ENCODE measurements at regions not wholly inside any gene's neighbourhood (a gene's known extent, or its start where the extent isn't known, plus 50 kb on each side); places are given as distances from the start of the nearest gene placed in this dataset.

DNA sequence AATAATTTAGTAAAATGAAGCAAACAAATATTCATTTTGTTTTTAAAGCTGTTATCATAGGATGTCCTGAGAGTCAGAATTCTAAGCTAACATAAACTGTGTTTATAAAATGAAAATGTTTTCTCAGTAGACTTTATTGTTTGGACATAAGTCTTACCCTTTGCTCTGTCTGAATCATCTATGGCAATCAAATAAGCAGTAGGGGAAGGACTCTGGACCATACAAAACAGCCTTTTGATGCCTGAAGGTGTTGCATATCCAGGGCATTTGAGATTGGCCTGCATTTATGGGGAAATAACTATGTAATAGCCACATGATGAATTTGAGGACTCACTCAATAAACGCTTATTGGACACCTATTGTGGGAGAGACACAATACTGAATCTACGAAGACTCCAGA is 123.0 kb upstream of the ATP5MC3 start:
- ATAC-seq (no peak), DNase-seq (ENCODE audit: low spot score) (no peak)
- POLR2A ChIA-PET: no interaction called here
- Mint-ChIP-seq H3K4me3 (no peak overlapping the region), H3K27me3 (ENCODE audit: low read depth) (peaks cover 25% of the 10 kb centered on the region), H3K4me1 (peaks cover 6% of the 10 kb centered on the region), H3K27ac (no peak overlapping the region), H3K9me3 (no peaks in the 10 kb centered on the region), H3K36me3 (no peaks in the 10 kb centered on the region)
- CTCF ChIA-PET: no interaction called here
- TF ChIP-seq, protein P1, sequence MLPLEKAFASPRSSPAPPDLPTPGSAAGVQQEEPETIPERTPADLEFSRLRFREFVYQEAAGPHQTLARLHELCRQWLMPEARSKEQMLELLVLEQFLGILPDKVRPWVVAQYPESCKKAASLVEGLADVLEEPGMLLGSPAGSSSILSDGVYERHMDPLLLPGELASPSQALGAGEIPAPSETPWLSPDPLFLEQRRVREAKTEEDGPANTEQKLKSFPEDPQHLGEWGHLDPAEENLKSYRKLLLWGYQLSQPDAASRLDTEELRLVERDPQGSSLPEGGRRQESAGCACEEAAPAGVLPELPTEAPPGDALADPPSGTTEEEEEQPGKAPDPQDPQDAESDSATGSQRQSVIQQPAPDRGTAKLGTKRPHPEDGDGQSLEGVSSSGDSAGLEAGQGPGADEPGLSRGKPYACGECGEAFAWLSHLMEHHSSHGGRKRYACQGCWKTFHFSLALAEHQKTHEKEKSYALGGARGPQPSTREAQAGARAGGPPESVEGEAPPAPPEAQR (CRISPR knock-in tag; IDR thresholded peaks at IDR 0.05): no peak
- TF ChIP-seq, protein P2, sequence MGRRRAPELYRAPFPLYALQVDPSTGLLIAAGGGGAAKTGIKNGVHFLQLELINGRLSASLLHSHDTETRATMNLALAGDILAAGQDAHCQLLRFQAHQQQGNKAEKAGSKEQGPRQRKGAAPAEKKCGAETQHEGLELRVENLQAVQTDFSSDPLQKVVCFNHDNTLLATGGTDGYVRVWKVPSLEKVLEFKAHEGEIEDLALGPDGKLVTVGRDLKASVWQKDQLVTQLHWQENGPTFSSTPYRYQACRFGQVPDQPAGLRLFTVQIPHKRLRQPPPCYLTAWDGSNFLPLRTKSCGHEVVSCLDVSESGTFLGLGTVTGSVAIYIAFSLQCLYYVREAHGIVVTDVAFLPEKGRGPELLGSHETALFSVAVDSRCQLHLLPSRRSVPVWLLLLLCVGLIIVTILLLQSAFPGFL (CRISPR knock-in tag; IDR thresholded peaks at IDR 0.05; ENCODE audit: borderline replicate concordance): no peak
- TF ChIP-seq ZNF121 (CRISPR knock-in tag; IDR thresholded peaks at IDR 0.05) (no peak), ESRRA (CRISPR knock-in tag; IDR thresholded peaks at IDR 0.05; ENCODE audit: borderline replicate concordance) (no peak), RORB (CRISPR knock-in tag; IDR thresholded peaks at IDR 0.05) (no peak), ZNF671 (CRISPR knock-in tag; IDR thresholded peaks at IDR 0.05) (no peak), ELF4 (CRISPR knock-in tag; IDR thresholded peaks at IDR 0.05; ENCODE audit: low read depth) (no peak), NFATC4 (CRISPR knock-in tag; IDR thresholded peaks at IDR 0.05) (no peak), NR2C2 (CRISPR knock-in tag; IDR thresholded peaks at IDR 0.05) (no peak), CBFB (CRISPR knock-in tag; IDR thresholded peaks at IDR 0.05; ENCODE audit: low read depth) (no peak), ZNF263 (CRISPR knock-in tag; IDR thresholded peaks at IDR 0.05; ENCODE audit: low read depth) (no peak)
- TF ChIP-seq, protein P3, sequence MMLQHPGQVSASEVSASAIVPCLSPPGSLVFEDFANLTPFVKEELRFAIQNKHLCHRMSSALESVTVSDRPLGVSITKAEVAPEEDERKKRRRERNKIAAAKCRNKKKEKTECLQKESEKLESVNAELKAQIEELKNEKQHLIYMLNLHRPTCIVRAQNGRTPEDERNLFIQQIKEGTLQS (CRISPR knock-in tag; conservative IDR thresholded peaks at IDR 0.05): no peak
- TF ChIP-seq, protein P4, sequence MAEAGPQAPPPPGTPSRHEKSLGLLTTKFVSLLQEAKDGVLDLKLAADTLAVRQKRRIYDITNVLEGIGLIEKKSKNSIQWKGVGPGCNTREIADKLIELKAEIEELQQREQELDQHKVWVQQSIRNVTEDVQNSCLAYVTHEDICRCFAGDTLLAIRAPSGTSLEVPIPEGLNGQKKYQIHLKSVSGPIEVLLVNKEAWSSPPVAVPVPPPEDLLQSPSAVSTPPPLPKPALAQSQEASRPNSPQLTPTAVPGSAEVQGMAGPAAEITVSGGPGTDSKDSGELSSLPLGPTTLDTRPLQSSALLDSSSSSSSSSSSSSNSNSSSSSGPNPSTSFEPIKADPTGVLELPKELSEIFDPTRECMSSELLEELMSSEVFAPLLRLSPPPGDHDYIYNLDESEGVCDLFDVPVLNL (CRISPR knock-in tag; IDR thresholded peaks at IDR 0.05; ENCODE audit: borderline replicate concordance, low read depth): no peak
- TF ChIP-seq, protein P5, sequence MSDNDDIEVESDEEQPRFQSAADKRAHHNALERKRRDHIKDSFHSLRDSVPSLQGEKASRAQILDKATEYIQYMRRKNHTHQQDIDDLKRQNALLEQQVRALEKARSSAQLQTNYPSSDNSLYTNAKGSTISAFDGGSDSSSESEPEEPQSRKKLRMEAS (CRISPR knock-in tag; IDR thresholded peaks at IDR 0.05): no peak
- TF ChIP-seq, protein P6, sequence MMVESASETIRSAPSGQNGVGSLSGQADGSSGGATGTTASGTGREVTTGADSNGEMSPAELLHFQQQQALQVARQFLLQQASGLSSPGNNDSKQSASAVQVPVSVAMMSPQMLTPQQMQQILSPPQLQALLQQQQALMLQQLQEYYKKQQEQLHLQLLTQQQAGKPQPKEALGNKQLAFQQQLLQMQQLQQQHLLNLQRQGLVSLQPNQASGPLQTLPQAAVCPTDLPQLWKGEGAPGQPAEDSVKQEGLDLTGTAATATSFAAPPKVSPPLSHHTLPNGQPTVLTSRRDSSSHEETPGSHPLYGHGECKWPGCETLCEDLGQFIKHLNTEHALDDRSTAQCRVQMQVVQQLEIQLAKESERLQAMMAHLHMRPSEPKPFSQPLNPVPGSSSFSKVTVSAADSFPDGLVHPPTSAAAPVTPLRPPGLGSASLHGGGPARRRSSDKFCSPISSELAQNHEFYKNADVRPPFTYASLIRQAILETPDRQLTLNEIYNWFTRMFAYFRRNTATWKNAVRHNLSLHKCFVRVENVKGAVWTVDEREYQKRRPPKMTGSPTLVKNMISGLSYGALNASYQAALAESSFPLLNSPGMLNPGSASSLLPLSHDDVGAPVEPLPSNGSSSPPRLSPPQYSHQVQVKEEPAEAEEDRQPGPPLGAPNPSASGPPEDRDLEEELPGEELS (CRISPR knock-in tag; IDR thresholded peaks at IDR 0.05): no peak
- TF ChIP-seq, protein P7, sequence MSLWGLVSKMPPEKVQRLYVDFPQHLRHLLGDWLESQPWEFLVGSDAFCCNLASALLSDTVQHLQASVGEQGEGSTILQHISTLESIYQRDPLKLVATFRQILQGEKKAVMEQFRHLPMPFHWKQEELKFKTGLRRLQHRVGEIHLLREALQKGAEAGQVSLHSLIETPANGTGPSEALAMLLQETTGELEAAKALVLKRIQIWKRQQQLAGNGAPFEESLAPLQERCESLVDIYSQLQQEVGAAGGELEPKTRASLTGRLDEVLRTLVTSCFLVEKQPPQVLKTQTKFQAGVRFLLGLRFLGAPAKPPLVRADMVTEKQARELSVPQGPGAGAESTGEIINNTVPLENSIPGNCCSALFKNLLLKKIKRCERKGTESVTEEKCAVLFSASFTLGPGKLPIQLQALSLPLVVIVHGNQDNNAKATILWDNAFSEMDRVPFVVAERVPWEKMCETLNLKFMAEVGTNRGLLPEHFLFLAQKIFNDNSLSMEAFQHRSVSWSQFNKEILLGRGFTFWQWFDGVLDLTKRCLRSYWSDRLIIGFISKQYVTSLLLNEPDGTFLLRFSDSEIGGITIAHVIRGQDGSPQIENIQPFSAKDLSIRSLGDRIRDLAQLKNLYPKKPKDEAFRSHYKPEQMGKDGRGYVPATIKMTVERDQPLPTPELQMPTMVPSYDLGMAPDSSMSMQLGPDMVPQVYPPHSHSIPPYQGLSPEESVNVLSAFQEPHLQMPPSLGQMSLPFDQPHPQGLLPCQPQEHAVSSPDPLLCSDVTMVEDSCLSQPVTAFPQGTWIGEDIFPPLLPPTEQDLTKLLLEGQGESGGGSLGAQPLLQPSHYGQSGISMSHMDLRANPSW (CRISPR knock-in tag; conservative IDR thresholded peaks at IDR 0.05; ENCODE audit: low read depth): no peak

DNA sequence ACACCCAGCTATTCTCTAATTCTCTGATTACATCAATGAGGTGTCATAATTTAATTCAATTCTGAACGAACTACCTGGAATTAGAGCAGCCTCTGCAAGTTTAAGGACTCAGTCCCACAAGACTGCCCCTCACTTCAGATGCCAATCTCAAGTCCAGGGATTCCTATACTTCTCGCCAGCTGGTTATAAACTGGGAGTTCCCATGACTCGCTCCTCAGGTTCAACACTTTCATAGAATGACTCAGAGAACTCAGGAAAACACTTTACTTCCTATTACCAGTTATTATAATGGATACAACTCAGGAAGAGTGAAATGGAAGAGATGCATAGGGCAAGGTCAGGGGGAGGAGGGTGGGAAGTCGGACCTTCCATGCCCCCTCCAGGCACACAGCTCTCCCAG is 112.3 kb upstream of the ATP5MC3 start:
- ATAC-seq: no peak
- DNase-seq (ENCODE audit: low spot score): no peak
- Mint-ChIP-seq H3K27me3 (ENCODE audit: low read depth) (peaks cover 8% of the 10 kb centered on the region), H3K27ac (no peak overlapping the region), H3K4me3 (no peak overlapping the region), H3K9me3 (peaks cover 20% of the 10 kb centered on the region), H3K36me3 (no peaks in the 10 kb centered on the region; the same call in 1 of the 2 replicates), H3K4me1 (peaks cover 4% of the 10 kb centered on the region; the same call in 1 of the 2 replicates)
- CTCF ChIA-PET: no interaction called here
- POLR2A ChIA-PET: no interaction called here
- no peak for TF ChIP-seq GTF2I (CRISPR knock-in tag; conservative IDR thresholded peaks at IDR 0.05)
- TF ChIP-seq KAT7 (CRISPR knock-in tag; IDR thresholded peaks at IDR 0.05; ENCODE audit: borderline replicate concordance): no peak
- TF ChIP-seq TEAD4 (CRISPR knock-in tag; IDR thresholded peaks at IDR 0.05): no peak
- no peak for TF ChIP-seq JUN (CRISPR knock-in tag; IDR thresholded peaks at IDR 0.05)
- no peak for TF ChIP-seq MYBL2 (CRISPR knock-in tag; IDR thresholded peaks at IDR 0.05)
- TF ChIP-seq, protein P8, sequence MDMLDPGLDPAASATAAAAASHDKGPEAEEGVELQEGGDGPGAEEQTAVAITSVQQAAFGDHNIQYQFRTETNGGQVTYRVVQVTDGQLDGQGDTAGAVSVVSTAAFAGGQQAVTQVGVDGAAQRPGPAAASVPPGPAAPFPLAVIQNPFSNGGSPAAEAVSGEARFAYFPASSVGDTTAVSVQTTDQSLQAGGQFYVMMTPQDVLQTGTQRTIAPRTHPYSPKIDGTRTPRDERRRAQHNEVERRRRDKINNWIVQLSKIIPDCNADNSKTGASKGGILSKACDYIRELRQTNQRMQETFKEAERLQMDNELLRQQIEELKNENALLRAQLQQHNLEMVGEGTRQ (CRISPR knock-in tag; IDR thresholded peaks at IDR 0.05): no peak
- TF ChIP-seq, protein P4 (CRISPR knock-in tag; IDR thresholded peaks at IDR 0.05; ENCODE audit: borderline replicate concordance, low read depth): no peak
- TF ChIP-seq, protein P9, sequence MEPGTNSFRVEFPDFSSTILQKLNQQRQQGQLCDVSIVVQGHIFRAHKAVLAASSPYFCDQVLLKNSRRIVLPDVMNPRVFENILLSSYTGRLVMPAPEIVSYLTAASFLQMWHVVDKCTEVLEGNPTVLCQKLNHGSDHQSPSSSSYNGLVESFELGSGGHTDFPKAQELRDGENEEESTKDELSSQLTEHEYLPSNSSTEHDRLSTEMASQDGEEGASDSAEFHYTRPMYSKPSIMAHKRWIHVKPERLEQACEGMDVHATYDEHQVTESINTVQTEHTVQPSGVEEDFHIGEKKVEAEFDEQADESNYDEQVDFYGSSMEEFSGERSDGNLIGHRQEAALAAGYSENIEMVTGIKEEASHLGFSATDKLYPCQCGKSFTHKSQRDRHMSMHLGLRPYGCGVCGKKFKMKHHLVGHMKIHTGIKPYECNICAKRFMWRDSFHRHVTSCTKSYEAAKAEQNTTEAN (CRISPR knock-in tag; IDR thresholded peaks at IDR 0.05): no peak
- no peak for TF ChIP-seq FOXK1 (CRISPR knock-in tag; IDR thresholded peaks at IDR 0.05)
